Activated naive CD4-positive, alpha-beta T cell (primary cell): ENCODE measurements at regions not wholly inside any gene's neighbourhood (a gene's known extent, or its start where the extent isn't known, plus 50 kb on each side); places are given as distances from the start of the nearest gene placed in this dataset.

ENCODE experiments used
- DNase-seq, 4 experiments: peaks; one replicate each; lab custom pipeline; 2025; lab: John Stamatoyannopoulos, UW

DNA sequence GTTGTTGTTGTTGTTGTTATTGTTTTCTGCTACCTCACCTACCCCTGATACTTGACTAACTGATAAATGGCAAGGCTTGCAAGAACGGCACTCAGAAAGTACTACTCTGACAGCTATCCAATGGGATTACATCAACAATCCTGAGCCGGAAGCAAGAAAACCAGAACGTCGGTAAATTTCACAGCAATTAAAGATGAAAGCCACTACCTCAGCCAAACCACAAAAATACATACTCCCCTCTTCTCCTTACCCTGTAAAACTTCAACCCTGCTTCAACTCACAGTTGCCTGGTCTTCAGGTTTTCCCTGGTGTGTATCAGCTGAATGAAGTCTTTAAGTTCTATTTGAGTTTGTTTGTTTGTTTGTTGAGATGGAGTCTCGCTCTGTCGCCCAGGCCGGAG lies 293.7 kb upstream of the RND3 start:
- no peak for DNase-seq

DNA sequence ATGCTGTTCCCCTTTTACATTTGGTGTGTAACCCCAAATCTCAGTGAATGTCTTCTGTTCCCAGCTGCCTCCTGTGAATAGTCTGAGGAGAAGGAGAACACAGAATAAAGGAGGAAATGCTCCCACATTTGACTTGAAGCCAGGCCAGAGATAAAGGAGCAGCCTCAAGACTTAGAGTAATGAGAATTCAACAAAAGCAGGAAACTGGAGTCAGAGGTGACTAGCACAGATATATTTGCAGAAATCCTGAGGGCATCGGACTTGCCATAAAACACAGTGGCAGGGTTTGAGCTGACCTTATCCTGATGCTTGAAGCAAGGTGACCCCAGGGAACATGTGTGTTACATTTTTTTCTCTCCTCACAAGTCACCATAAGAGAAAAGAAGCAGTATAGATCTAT lies 291.4 kb upstream of the RND3 start:
- no peak for DNase-seq

DNA sequence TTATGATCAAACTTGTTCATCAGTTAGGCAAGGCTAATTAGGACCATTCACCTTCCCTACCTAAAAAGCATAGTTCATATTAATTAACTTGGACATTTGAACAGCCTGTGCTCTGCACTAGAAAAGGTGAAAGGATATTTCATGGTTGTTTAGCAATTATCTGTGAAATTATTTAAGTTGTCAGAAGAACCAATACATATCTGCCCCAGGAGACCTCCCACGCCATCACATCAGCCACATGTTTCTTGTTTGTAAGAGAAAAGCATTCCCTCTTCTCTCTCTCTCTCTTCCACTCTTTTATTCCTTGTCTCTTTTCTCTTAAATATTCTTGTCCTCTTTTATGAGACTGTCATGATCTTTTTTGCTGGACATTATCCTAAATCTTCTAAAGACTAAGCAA lies 282.0 kb upstream of the RND3 start:
- DNase-seq: no peak

DNA sequence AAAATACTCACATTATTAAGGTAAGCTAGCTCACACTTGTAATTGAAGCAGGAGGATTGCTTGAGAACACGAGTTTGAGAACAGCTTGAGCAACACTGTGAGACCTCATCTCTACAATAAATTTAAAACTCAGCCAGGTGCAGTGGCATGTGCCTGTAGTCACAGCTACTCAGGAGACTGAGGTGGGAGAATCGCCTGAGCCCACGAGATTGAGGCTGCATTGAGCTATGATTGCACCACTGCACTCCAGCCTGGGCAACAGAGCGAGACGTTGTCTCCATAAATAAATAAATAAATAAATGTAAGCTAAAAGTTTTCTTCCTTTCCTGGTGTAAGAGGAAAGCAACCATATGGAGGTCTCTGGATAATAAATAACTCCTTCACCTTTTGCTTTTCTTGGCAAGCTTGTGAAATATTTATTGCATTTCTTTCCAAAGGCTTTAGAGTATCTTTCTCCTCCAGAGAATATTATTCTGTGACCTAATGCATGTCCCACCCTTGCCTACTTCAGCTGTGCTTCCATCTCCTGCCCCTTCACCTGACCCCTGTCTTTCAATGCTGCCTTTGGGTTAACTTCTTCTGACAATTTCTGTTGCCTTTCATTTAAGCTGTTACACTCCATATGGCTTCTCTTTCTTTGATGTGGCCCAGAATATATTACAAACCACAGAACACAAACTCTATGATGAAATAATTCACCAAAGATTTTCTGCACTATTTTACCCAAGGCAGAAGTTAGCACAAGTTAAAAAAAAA lies 280.7 kb upstream of the RND3 start:
- DNase-seq: no peak

DNA sequence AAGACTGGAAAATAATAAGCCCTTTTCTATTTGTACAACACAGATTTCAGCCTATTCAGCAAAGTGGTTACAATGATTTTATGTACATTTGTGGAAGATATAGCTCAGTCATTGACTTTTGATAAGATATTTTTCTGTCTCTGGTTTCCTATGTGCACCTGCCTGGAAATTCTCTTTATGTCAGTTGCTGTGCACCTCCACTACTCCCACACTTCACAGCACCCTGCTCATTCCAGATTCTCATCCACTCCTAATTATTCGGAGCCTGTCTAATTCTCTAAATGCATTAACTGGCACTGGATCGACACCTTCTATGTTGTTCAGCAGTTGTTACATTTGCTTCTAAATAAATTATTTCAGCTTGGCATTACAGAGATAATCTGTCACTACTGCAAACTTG lies 275.1 kb upstream of the RND3 start:
- no peak for DNase-seq

DNA sequence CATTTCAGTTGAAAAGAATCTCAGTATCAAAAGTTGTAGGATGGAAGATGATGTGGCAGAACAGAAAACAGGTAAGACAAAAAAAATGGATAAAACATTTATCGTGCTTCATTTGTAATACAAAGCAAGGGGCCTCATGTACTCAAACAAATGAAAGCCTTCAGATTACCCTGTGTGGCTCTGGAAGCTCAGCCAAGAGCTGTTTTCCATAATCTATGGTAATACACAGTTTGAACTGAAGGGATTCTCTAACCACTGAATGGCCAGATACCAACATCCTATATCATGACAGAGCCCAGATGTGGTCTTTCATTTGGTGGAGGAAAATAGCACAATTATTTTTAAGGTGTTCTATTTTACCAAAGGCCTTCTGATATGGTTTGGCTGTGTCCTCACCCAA lies 272.1 kb upstream of the RND3 start:
- no peak for DNase-seq

DNA sequence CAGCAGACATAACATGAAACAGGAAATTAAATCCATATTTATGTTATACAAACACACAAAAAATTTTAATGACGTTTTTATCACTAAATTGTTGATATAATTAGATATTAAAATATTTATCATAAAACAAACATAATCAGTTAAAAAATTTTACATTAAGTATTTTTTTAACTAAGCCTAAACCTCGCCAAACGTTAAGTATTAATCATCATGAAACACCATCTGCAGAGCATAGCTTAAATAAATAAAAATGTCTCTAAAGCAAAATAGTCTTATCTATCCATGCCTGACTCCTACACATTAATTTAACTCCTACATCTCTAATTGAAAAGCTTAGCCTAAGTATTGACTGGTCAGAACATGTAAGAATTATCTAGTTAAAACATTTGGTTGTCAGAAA lies 271.6 kb upstream of the RND3 start:
- DNase-seq: no peak

DNA sequence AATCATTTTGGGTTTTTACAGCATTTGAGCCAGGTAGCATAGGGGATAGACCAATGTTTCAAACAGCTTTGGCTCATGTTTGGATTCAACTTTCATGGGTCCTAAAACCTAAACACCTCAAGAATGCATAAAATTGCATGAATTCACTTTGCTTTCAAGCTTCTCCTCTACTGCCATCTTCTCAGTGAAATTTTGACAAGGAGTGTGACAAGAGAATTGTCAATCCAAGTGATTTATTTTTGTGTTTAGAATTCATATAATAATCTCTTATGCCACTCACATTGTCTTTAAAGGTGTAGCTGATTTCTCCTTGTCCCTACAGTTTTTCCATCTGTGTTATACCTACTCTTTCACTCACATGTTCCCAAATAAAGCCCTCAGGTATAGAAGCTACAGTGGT lies 264.8 kb upstream of the RND3 start:
- DNase-seq: no peak

DNA sequence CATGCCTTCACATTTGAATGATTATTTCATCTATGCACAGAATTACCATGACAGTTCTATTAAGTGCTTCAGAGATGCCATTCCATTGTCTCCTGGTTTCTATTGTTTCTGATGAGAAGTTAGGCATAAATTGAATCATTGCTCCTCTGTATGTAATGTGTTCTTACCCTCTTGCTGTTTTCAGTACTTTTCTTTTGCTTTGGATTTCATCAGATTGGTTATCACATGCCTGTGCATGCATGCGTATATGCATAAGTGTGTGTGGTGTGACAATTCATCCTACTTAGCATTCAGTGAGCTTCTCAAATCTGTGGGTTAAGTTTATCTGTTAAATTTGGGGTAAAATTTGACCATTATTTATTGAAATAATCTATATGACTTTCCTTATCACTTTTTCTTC lies 263.3 kb upstream of the RND3 start:
- DNase-seq: no peak

DNA sequence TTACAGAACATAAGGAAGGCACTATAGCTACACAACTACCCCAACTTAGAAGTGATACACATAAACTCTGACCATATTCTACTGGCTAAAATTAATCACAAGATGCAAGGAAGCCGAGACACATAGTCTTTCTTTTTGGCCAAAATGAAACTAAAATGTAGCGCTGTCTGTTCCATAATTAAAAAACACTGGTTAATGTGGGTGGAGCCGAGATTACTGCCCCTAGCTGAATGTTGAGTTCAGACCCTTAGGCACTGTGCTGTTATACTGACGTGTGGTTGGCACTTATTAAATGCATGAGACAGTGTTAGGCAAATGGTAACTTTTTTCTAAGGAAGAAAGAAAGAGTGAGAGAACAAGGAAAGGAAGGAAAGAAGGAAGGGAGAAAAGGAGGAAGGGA lies 254.6 kb upstream of the RND3 start:
- DNase-seq: no peak

DNA sequence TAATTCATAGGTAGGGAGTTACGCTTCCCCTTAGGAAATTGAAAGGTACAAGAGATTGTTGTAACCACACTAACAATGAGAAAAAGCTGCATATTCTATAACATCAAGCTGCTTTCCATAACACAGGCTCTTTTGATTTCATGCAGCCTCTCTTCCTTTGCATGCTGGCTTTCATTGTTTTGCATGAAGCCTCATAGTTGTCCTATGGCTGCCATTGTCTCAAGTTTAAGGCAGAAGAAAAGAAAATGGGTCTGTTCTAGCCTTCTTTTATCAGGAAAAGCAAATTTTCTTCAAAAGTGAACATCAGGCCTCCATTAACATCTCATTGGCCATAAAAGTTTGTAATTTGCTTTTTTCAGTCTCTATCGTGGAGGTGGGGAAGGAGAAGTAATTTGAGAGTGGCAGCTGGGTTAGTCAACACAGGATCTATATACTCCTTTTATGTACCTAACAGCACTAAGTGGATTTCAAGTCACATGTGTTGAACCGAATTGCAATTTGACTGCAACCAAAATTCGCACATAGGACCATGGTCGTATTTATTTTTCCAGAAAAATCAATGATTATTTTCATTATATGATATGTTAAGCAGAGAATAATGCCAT lies 248.5 kb upstream of the RND3 start:
- no peak for DNase-seq

DNA sequence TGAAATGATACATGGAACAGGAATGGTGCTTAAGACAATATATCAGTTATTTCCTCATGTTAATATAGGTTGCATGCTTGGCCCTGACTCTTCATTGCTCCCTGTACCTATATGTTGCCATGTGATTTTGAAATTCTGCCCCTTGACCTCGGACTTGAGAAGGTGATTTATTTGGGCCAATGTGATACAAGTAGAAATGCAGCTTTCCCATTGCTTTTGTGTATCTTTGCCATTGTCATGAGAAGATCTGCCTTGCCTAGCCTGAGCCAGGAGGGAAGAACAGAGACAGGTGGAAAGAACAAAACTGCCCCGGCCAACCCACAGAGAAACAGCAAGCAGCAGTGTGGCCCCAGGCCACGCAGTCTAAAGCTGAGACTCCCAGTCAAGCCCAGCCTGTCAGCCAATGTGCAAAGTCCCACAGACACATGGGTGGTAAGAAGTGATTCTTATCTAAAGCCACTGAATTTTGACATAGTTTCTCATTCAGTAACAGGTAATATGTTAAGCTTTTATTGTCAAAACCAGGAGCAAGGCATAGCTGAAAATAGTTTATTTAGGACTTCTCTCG lies 245.7 kb upstream of the RND3 start:
- DNase-seq: no peak

DNA sequence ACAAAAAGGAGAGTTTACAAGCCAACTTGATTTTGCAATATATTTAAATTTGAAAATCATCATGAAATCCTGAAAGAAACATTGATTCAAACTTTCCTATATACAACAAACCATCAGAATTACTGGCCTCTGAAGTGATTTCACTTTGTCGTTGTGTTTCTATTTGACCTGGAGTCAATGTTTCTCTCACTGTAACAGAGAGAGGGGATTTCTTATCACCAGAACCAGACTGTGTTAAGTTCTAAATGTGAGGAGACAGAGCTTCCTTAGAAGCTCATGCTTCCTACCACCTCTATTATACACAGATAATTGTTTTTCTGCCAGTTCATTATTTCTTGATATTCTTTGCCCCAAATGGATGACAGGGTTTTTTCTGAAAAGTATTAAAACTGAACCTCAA lies 245.0 kb upstream of the RND3 start:
- DNase-seq: no peak

DNA sequence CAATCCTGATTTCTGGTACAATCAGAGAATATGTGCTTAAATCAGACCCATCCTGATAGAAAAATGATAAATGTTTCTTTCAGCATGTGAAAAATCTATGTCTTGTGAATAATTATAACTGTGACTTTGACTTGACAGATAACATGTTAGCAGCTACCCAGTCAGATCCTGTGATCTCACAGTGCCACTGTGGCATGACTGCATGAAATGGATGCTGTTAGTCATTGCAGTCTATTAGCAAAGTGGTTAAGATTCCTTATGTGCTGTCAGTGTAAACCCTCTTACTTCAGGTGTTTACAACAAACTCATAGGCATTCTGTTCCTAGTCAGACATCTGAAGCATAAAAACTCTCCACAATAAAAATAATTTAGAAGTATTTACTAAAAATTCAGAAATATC lies 244.6 kb upstream of the RND3 start:
- no peak for DNase-seq

DNA sequence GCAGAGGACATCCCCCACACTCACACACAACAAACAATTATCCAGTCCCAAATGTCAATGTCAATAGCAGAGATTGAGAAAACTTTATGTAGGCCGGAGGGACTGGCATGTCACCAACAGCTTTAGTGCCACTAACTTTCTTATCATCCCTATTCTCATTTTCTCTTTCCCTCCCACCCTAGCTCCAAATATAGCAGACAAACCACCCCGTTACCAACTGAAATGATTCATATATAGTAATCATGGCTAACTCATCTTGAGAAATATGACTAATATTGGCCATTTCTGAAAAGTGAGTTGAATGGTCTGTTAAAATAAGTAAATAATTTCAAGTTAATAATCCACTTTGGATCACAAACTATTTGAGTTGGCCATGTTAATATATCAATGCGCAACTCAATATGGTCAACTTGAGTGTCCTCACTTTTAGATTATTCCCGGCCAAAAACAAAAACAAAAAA lies 242.1 kb upstream of the RND3 start:
- no peak for DNase-seq

DNA sequence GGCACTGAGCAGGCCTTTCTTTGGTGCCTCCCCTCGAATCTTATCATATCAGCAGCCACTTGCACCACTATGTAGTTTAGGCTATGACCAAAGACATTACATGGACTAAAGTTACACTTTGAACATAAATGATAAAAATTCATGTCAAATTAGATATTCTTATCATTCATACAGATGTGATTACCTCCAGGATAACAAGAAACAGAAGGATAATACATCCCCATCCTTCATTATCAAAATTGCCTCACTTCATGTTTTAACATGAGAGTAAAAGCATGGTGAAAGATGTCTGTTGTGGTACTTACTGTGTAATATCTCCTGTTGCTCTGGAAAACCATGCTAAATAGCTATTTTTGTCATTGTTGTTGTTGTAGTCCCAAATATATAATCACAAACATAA lies 230.8 kb upstream of the RND3 start:
- DNase-seq: no peak

DNA sequence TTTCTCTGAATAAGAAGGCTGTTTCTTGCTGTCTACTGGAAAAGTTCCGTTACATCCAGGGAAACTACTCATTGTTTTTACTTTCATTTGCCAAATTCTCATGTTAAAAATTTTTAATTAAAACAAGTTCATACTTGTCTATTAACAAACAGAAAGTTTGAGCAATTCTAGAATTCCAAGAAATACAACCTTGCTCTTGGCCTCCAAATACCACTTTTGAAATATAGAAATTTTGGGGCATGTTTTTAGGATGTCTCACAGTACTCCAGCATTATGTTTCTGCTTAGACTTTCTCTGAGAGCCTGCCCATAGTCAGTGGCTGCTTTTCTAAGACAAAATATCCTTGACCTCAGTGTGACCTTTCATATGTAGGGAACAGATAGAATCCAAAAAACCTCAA lies 228.7 kb upstream of the RND3 start:
- DNase-seq: no peak

DNA sequence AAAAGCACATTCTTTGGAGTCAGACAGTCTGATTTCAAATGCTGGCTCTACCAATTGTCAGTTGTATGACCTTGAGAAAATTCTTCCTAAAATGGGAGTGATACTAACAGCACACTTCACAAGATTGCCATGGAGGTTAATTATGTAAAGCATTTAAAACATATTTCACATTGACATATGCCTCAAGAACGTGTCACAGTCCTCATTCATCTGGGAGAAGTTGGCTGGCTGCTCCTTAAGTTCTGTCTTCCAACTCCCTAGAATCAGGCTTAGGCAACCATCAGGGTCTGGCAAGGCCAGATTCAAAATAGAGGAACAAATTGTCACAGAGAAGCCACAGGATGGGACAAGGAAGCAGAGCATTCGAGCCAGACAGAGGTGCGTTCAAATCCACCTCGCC lies 228.0 kb upstream of the RND3 start:
- no peak for DNase-seq

DNA sequence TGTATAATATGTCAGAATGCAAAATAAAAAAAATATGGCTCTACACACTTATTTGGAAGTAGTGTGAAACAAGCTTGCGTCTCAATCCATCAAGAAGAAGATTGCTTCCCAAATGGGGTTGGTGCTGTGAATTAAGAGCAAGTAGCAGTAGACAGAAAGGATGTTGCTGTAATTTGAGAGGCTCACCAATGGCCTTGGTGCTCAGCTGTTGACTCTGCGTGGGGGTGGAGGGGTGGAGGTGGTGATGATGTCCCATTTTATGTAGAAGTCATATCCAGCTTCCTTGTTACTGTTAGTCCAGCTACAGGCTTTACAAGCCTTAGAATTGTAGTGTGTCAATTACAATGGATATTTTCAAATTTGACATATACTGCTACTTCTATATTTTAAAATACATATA lies 223.4 kb upstream of the RND3 start:
- DNase-seq: no peak

DNA sequence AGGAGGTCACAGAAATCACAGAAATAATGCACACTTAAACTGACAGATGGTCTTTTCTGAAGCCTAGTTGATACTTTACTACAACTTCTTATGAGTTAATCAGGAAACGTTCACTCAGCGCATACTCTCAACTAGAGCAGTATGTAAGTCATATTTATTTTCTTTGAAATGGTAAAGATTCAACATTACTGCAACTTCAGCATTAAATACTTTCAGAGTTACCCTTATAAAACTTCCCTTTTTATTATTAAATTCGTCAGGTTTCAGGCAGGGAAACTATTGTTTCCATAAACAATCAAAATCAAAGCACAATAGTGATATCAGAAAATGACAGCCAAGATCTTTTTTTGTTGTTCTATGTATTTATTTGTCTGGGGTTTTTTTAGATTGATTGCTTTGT lies 222.6 kb upstream of the RND3 start:
- no peak for DNase-seq

DNA sequence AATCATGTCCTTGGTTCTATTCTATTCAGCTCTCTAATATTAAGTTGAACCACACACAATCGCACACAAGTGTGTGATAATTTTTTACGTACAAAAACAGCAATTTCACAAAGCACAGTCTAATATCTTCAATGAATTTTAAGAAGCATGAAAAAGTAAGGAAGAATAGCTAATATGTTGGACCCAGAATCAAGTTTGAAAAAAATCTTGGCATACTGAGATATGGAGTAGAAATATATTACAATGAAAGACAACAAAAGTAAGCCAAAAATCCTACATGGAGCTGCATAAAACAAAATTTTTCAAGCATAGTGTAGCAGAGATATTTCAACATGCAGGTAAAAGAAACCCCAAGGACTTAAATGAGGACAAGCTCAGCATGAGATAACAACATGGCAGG lies 219.1 kb upstream of the RND3 start:
- no peak for DNase-seq

DNA sequence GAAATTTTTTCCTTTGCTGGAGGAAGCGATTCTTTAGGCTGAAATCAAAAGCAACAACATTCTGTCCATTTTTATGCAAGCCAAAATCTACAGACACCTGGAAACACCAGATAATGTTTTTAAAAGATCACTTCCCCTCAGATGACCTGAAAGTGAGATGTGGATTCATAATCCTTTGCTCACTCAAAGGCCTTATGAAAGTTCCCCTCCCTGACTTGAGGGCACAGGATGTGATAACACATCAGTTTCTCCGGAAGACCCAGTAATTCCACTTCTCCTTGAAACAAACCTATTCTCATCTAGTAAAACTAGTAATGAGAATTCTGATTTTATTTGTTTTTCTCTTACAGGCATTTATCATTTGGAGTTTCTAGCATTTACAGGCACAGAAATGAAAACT lies 218.3 kb upstream of the RND3 start:
- DNase-seq: no peak

DNA sequence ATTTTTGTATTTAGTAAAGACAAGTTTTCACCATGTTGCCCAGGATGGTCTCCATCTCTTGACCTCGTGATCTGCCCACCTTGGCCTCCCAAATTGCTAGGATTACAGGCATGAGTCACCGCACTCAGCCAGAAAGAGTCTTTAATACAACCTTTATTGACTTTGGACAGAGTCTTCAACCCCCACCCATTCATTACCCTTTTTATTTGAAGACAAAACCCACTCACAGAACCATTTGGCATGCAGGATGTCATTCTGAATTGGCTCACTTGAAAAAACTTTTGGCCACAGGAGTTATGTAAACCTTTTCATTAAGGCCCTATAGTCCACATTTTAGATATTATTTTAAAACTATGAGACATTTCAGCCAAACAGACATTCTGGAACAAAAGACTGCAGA lies 217.9 kb upstream of the RND3 start:
- DNase-seq: no peak

DNA sequence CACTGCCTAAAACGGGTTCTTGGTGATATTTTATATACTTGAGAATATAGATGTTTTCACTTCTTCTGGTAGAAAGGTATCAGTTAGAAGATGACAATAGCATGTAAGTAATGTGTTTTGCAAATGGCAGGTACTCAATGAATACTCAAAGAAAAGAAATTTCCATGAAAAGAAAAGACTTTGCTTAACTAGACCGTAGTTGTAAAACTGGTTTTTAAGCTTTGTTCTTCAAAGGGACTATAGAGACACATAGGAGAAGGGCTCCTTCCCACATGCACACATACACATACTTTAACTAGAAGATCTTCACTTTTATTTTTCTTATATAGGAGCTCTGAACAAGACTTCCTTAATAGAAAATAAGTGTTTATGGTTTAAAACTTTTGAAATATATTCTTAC lies 215.3 kb upstream of the RND3 start:
- no peak for DNase-seq
